ENCODE measurements at regions not wholly inside any gene's neighbourhood (a gene's known extent, or its start where the extent isn't known, plus 50 kb on each side); places are given as distances from the start of the nearest gene placed in this dataset.

- no peak for DNase-seq (ENCODE audit: low read depth)
Observed at GRCh38 chr1:78797108-78797781, 147.6 kb downstream of the IFI44 start.

- no peak for DNase-seq (ENCODE audit: low read depth)
Observed at GRCh38 chr1:78799926-78800325, 150.3 kb downstream of the IFI44 start.

- no peak for DNase-seq (ENCODE audit: low read depth)
Observed at GRCh38 chr1:78814176-78814575, 164.5 kb downstream of the IFI44 start.

GRCh38 chr1:78825561-78825960, 175.9 kb downstream of the IFI44 start:
- peak; percentile 66 for DNase-seq (ENCODE audit: low read depth)

- no peak for DNase-seq (ENCODE audit: low read depth)
Observed at GRCh38 chr1:78829644-78830043, 176.9 kb downstream of the ADGRL4 start.

GRCh38 chr1:78830321-78830720, 176.2 kb downstream of the ADGRL4 start:
- no peak for DNase-seq (ENCODE audit: low read depth)

GRCh38 chr1:78831731-78832360, 174.7 kb downstream of the ADGRL4 start:
- DNase-seq (ENCODE audit: low read depth) = peak; percentile 97

GRCh38 chr1:78833491-78833890, 173.0 kb downstream of the ADGRL4 start:
- DNase-seq (ENCODE audit: low read depth) = peak; percentile 94

GRCh38 chr1:78834201-78834741, 172.3 kb downstream of the ADGRL4 start:
- DNase-seq (ENCODE audit: low read depth) = peak; percentile 70

GRCh38 chr1:78836726-78837125, 169.8 kb downstream of the ADGRL4 start:
- peak; percentile 45 for DNase-seq (ENCODE audit: low read depth)

- DNase-seq (ENCODE audit: low read depth) = peak; percentile 55
Observed at GRCh38 chr1:78839704-78840277, 166.7 kb downstream of the ADGRL4 start.

Data from LHCN-M2 (cell line).